Cardiac septum (tissue), 1 donor: ENCODE measurements at regions not wholly inside any gene's neighbourhood (a gene's known extent, or its start where the extent isn't known, plus 50 kb on each side); places are given as distances from the start of the nearest gene placed in this dataset.

Source experiments
- DNase-seq: peaks from one replicate; pipeline ENCODE4 v3.0.0-alpha.2; 2020; ENCODE audit warnings: low spot score
- intact Hi-C: fragments of 100-400 bp; cut with DNase I; formaldehyde crosslinking; loops from one replicate; pipeline ENCODE4 v1.14.0; 2022
- donor health status: DM: no; HTN: no; CAD: no.

- DNase-seq: no peak
- intact Hi-C loops: no loop called here
Observed at GRCh38 chr13:68128297-68128915, 898.3 kb upstream of the PCDH9 start.

- intact Hi-C loops: no loop called here
- no peak for DNase-seq
Observed at GRCh38 chr13:68125087-68125480, 894.9 kb upstream of the PCDH9 start.

DNA sequence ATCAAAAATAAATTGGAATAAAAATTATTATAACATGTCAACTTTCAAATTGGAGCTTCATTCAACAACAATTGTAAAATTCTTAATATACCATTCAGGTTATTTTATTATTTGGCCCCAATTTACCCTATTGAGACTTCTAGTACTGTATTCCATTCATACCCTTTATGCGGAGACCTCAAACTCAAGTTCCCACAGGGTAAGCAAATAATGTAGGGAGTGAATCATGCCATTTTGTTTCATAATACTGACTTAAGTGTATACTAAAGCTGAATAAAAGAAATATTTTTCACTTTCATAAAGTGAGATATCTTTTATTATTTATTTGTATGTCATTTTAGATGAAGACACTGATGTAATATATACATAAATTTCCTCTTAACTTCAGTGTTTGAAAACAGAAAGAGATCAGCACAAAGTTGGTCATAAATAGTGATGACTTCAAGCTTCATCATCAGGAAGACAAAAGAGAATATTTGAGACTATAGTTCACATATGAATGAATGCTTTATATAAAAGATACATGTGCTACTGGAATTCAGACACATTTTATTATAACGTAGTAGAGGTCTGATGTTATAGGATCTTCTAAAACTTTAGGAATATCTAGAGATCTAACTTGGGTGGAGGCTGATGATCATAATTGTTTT lies 894.4 kb upstream of the PCDH9 start:
- DNase-seq: no peak
- intact Hi-C loops: no loop called here

DNA sequence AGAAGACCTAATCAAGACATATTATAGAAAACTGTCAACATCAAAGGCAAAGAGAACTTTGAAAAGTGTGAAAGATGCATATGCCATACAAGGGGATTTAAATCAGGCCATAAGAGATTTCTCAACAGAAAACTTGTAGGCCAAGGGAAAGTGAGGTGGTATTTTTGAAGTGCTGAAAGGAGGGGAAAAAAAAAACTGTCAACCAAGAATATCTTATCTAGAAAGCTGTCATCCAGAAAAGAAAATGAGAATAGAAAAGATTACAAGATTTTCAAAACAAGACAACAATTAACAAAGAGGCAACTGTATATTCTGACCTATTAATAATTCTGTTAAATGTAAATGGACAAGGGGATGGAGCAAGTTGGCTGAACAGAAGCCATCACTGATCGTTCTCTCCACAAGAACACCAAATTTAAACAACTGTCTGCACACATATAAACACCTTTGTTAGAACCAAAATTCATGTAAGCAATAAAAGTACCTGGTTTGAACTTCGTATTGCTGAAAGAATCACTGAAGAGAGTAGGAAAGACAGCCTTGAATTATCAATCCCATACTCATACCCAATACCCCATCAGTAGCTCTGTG lies 880.1 kb upstream of the PCDH9 start:
- intact Hi-C loops: no loop called here
- no peak for DNase-seq

DNA sequence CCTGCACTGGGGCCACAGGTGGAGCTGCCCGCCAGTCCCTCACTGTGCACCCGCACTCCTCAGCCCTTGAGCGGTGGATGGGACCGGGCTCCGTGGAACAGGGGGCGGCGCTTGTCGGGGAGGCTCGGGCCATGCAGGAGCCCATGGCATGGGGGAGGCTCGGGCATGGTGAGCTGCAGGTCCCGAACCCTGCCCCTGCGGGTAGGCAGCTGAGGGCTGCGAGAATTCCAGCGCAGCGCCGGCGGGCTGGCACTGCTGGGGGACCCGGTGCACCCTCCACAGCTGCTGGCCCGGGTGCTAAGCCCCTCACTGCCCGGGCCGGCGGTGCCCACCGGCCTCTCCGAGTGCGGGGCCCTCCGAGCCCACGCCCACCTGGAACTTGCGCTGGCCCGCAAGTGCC lies 877.5 kb upstream of the PCDH9 start:
- intact Hi-C loops: no loop called here
- DNase-seq: no peak

DNA sequence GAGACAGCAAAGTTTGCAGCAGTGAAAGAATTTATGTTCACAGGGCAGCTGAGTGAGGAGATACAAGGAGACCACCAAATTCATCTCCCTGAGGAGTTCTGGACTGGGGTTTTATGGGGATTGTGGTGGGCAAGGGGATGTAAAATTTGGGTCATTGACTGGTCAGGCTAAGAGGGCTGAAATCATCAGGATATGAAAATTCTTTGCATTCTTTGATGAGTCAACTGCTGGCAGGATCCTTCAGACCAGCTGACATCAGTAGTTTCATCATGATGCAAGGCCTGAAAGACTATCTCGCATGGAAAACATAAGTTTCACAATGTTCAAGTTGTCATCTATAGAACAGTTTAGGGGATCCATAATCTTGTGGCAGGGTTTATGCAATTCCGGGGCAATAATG lies 869.5 kb upstream of the PCDH9 start:
- no peak for DNase-seq
- intact Hi-C loops: no loop called here

DNA sequence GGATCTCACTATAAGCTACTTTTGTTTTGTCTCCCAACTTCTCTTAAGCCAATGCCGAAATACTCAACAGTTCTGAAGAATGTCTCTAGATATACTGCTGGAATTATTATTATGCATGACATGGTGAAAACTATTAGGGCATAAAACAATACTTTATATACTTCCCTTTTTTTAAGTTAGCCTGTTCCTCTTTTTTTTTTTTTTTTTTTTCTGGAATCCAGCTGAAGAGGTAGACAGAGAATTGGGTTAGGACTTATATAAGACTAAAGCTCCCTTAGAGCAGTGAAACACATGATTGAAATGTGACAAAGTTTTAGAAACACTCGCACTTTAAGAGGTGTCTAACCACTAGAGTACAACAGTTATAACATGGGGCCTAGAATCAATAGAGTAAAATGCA lies 850.9 kb upstream of the PCDH9 start:
- DNase-seq: no peak
- intact Hi-C loops: no loop called here

DNA sequence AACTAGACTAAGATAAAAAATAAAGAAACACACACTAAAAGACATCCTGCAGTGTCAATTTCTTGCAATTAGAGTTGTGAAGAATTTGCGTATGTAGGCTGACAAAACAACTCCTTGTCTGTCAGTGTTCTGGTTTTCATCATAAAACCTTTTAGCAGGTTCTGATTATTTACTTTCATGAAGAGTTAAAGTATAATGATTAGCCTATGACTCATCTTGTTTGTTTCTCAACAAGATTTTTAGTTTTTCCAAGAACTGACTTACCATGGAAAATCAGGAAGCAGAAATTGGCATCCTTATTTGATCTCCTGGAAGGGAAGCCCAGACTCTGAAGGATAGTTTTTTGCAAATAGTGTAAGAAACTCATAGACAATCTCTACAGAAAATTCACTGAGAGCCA lies 848.7 kb upstream of the PCDH9 start:
- intact Hi-C loops: no loop called here
- no peak for DNase-seq

DNA sequence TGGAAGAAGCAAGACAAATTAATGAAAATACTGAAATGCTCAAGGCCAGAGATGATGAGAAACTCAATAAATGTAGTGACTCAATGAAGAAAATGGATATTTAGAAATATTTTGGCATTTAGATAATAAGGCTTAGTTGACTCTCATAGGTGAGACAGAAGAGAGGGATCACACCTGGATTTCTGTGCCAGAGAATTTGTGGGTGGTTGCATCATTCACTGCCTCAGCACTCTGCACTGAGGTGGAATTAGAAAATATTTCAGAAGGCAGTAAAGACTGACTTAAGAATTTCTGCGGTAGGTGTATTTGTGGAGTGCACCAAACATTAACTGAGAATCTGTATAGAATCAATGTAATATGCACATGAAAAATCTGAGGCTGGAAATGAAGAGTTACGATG lies 848.3 kb upstream of the PCDH9 start:
- intact Hi-C loops: no loop called here
- no peak for DNase-seq

GRCh38 chr13:68076046-68076445 lies 845.9 kb upstream of the PCDH9 start:
- intact Hi-C loops: no loop called here

GRCh38 chr13:68066879-68067513 lies 836.9 kb upstream of the PCDH9 start:
- no peak for DNase-seq

More at GRCh38 chr13:68076046-68076445, 845.9 kb upstream of the PCDH9 start:
- peak; percentile 68 for DNase-seq

GRCh38 chr13:68064001-68064770 lies 834.0 kb upstream of the PCDH9 start:
- no peak for DNase-seq
- intact Hi-C loops: no loop called here

More at GRCh38 chr13:68066879-68067513, 836.9 kb upstream of the PCDH9 start:
- intact Hi-C loops: no loop called here

GRCh38 chr13:68063181-68063580 lies 833.0 kb upstream of the PCDH9 start:
- no peak for DNase-seq
- intact Hi-C loops: no loop called here

- intact Hi-C loops: no loop called here
- no peak for DNase-seq
Observed at GRCh38 chr13:68057836-68058235, 827.7 kb upstream of the PCDH9 start.

DNA sequence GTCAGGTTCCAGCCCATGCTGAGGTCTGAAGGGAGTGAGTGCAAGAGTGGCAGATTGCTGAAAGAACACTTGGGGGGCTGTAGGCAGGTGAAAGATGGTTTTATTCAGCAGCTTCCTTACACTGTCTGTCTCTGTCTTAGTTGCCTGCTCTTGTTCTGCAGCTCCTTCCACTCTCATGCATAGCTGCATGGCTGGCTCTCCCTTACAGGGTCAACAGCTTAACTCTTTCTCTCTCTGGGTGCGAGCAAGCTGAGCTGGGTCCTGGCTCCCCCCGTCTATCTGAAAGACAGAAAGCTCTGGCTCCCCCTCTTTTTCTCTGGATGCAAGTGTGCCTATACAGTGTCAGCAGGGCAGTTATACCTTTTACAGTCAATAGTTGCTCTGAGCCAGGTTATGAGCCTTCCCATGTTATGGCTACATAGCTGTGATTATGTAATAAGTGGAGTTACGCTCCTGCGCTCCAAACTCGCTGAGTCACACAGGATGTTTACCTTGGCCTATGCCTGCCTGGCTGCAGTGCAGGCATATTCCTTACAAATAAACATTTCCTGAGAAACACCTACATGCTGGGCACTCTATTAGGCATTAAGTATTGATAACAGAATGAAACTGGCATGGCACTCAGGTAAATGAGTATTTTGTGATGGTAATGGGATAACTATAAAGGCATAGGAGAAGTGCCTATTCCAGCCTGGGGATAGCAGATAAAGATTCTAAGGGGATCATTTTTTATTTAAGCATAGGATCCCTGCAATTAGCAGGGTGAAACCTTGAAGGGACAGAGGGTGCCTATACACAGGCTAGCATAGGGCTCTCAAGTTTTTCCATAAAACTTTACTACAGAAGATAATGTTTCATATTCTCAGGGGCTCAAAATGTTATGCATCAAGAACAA lies 826.9 kb upstream of the PCDH9 start:
- intact Hi-C loops: no loop called here
- no peak for DNase-seq

- no peak for DNase-seq
- intact Hi-C loops: no loop called here
Observed at GRCh38 chr13:68051910-68052309, 821.8 kb upstream of the PCDH9 start.

GRCh38 chr13:68050761-68051160 lies 820.6 kb upstream of the PCDH9 start:
- intact Hi-C loops: no loop called here
- DNase-seq: no peak

DNA sequence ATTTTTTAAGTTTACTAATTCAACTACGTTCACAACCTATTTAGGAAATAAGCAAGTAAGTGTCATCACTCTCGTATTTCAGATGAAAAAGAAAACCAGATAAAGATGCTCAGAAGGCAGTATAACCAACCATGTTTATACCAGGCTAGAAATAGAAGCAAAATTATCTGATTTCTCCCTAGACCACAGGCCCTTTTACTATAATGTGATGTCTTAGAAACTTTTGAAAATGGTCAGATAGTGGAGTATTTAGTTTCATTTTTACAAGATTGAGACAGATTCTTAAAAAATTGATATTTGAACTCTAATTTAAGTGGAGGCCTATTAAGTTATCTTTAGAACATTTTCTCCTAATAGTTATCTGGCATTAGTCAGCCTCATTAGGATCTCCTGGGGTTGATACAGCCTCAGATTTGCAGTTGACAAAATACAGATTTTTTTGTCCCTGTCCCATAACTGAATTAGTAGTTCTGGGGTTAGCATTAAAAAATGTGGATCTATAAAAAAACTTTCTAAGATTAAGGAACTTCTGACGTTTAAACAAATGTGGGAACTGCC lies 818.7 kb upstream of the PCDH9 start:
- intact Hi-C loops: no loop called here
- DNase-seq: no peak

DNA sequence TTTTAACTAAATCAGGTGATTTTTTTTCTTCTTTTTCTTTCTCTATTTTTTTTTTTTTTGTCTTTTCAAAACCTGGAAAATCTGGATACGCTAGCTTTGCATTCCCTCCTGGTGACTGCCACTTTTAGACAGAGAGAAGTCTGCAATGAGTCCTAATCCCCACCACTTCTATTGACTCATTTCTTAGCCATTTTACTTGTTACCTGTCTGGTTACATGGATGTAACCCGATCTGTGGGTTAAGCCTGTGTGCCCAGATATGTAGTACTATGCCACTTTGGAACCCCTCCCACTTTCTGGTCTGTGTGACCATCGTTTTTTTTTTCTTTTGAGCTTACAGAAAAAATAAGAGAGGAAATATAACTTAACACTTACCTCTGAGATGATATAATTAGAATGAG lies 817.8 kb upstream of the PCDH9 start:
- no peak for DNase-seq
- intact Hi-C loops: no loop called here
